ENCODE measurements at regions not wholly inside any gene's neighbourhood (a gene's known extent, or its start where the extent isn't known, plus 50 kb on each side); places are given as distances from the start of the nearest gene placed in this dataset.

DNA sequence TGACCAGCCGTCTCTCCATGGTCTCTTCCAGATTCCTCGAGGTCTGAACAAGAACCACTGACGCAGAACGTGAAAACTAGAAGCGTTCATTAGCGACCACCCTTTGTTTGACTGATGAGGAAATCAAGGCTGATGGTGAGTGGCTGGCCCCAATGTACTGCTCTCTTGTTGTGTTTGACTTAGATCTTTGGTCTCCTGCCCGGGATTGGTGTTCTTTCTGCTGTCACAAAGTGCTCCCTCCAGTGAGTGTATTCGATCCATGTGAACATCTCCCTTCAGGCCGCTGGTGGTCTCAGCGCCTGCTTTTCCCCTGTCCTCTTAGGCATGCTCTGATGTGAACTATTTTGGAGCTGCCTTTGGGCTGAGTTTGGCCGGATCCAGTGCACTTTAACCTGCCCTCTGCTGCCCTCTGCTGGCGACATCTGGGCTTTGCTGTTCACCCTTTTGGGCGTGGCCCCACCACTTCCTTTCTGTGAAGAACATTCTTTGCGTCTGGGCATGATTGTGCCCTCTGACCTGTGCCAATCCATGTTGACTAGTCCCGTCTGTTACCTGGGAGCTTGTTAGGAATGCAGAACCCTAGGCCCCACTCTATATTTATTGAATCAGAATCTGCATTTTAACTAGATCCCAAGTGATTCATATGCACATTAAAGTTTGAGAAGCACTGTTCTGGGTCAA is 279.1 kb downstream of the TTC6 start (continued):
- TF ChIP-seq, protein P1, sequence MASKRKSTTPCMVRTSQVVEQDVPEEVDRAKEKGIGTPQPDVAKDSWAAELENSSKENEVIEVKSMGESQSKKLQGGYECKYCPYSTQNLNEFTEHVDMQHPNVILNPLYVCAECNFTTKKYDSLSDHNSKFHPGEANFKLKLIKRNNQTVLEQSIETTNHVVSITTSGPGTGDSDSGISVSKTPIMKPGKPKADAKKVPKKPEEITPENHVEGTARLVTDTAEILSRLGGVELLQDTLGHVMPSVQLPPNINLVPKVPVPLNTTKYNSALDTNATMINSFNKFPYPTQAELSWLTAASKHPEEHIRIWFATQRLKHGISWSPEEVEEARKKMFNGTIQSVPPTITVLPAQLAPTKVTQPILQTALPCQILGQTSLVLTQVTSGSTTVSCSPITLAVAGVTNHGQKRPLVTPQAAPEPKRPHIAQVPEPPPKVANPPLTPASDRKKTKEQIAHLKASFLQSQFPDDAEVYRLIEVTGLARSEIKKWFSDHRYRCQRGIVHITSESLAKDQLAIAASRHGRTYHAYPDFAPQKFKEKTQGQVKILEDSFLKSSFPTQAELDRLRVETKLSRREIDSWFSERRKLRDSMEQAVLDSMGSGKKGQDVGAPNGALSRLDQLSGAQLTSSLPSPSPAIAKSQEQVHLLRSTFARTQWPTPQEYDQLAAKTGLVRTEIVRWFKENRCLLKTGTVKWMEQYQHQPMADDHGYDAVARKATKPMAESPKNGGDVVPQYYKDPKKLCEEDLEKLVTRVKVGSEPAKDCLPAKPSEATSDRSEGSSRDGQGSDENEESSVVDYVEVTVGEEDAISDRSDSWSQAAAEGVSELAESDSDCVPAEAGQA (IDR thresholded peaks at IDR 0.05; ENCODE audit: low read depth), result no peak
- TF ChIP-seq, protein P1 (CRISPR knock-in tag; IDR thresholded peaks at IDR 0.05; ENCODE audit: borderline replicate concordance), result no peak
- TF ChIP-seq NAIF1 (CRISPR knock-in tag; IDR thresholded peaks at IDR 0.05; ENCODE audit: borderline replicate concordance) (no peak), ADNP (CRISPR knock-in tag; IDR thresholded peaks at IDR 0.05) (no peak), MTA1 (CRISPR knock-in tag; IDR thresholded peaks at IDR 0.05; ENCODE audit: borderline replicate concordance) (no peak), ZNF17 (CRISPR knock-in tag; IDR thresholded peaks at IDR 0.05) (no peak), EEA1 (CRISPR knock-in tag; IDR thresholded peaks at IDR 0.05; ENCODE audit: borderline replicate concordance) (0 out of 2 replicates have a peak, but pooled peaks have one; percentile 80), ZNF598 (CRISPR knock-in tag; IDR thresholded peaks at IDR 0.05; ENCODE audit: borderline replicate concordance) (peak; percentile 100), ZNF451 (CRISPR knock-in tag; IDR thresholded peaks at IDR 0.05) (0 out of 2 replicates have a peak, but pooled peaks have one; percentile 91), ZNF12 (CRISPR knock-in tag; IDR thresholded peaks at IDR 0.05) (peak; percentile 72), ZNF530 (CRISPR knock-in tag; IDR thresholded peaks at IDR 0.05; ENCODE audit: low read depth) (no peak), ZNF737 (CRISPR knock-in tag; IDR thresholded peaks at IDR 0.05; ENCODE audit: borderline replicate concordance) (no peak; the same call in 1 of the 2 replicates), ZNF10 (CRISPR knock-in tag; IDR thresholded peaks at IDR 0.05; ENCODE audit: borderline replicate concordance, low read depth) (no peak), NCOA1 (CRISPR knock-in tag; IDR thresholded peaks at IDR 0.05) (no peak; the same call in 1 of the 2 replicates), MIER2 (CRISPR knock-in tag; IDR thresholded peaks at IDR 0.05) (peak; percentile 79), HOXA3 (CRISPR knock-in tag; IDR thresholded peaks at IDR 0.05) (peak; percentile 64; the same call in 1 of the 2 replicates)
- TF ChIP-seq, protein P2, sequence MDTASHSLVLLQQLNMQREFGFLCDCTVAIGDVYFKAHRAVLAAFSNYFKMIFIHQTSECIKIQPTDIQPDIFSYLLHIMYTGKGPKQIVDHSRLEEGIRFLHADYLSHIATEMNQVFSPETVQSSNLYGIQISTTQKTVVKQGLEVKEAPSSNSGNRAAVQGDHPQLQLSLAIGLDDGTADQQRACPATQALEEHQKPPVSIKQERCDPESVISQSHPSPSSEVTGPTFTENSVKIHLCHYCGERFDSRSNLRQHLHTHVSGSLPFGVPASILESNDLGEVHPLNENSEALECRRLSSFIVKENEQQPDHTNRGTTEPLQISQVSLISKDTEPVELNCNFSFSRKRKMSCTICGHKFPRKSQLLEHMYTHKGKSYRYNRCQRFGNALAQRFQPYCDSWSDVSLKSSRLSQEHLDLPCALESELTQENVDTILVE (CRISPR knock-in tag; IDR thresholded peaks at IDR 0.05), result peak; percentile 80; the same call in 1 of the 2 replicates
- TF ChIP-seq, protein P3, sequence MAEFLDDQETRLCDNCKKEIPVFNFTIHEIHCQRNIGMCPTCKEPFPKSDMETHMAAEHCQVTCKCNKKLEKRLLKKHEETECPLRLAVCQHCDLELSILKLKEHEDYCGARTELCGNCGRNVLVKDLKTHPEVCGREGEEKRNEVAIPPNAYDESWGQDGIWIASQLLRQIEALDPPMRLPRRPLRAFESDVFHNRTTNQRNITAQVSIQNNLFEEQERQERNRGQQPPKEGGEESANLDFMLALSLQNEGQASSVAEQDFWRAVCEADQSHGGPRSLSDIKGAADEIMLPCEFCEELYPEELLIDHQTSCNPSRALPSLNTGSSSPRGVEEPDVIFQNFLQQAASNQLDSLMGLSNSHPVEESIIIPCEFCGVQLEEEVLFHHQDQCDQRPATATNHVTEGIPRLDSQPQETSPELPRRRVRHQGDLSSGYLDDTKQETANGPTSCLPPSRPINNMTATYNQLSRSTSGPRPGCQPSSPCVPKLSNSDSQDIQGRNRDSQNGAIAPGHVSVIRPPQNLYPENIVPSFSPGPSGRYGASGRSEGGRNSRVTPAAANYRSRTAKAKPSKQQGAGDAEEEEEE (CRISPR knock-in tag; IDR thresholded peaks at IDR 0.05; ENCODE audit: borderline replicate concordance), result peak; percentile 98; the same call in 1 of the 2 replicates
- TF ChIP-seq, protein P4, sequence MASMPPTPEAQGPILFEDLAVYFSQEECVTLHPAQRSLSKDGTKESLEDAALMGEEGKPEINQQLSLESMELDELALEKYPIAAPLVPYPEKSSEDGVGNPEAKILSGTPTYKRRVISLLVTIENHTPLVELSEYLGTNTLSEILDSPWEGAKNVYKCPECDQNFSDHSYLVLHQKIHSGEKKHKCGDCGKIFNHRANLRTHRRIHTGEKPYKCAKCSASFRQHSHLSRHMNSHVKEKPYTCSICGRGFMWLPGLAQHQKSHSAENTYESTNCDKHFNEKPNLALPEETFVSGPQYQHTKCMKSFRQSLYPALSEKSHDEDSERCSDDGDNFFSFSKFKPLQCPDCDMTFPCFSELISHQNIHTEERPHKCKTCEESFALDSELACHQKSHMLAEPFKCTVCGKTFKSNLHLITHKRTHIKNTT (CRISPR knock-in tag; IDR thresholded peaks at IDR 0.05), result no peak
- TF ChIP-seq, protein P5, sequence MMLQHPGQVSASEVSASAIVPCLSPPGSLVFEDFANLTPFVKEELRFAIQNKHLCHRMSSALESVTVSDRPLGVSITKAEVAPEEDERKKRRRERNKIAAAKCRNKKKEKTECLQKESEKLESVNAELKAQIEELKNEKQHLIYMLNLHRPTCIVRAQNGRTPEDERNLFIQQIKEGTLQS (CRISPR knock-in tag; IDR thresholded peaks at IDR 0.05), result no peak
